HEK293T (cell line): ENCODE measurements at regions not wholly inside any gene's neighbourhood (a gene's known extent, or its start where the extent isn't known, plus 50 kb on each side); places are given as distances from the start of the nearest gene placed in this dataset.

ENCODE experiments used
- ARNT ChIP-seq: fragments of 450-650 bp; IDR thresholded peaks from 2 replicates; pipeline ENCODE4 v1.6.1; 2017; ENCODE audit warnings: mild to moderate bottlenecking
- BHLHE40 ChIP-seq: fragments of 450-650 bp; IDR thresholded peaks from 2 replicates; pipeline ENCODE4 v1.6.1; 2016; ENCODE audit warnings: mild to moderate bottlenecking, moderate library complexity, borderline replicate concordance
- ELF4 ChIP-seq: fragments of 450-650 bp; IDR thresholded peaks from 2 replicates; pipeline ENCODE4 v1.6.1; 2017; ENCODE audit warnings: antibody characterized with exemption
- FOXA1 ChIP-seq: fragments of 450-650 bp; IDR thresholded peaks from 2 replicates; pipeline ENCODE4 v1.6.1; 2016; ENCODE audit warnings: mild to moderate bottlenecking
- FOXK2 ChIP-seq: fragments of 450-650 bp; IDR thresholded peaks from 2 replicates; pipeline ENCODE4 v1.6.1; 2016; ENCODE audit warnings: mild to moderate bottlenecking
- FOXM1 ChIP-seq: fragments of 450-650 bp; IDR thresholded peaks from 2 replicates; pipeline ENCODE4 v1.6.1; 2017; ENCODE audit warnings: mild to moderate bottlenecking, borderline replicate concordance
- HDGF ChIP-seq: fragments of 450-650 bp; IDR thresholded peaks from 2 replicates; pipeline ENCODE4 v1.6.1; 2017; ENCODE audit warnings: antibody characterized with exemption, borderline replicate concordance
- SP1 ChIP-seq: fragments of 450-650 bp; IDR thresholded peaks from 2 replicates; pipeline ENCODE4 v1.6.1; 2017
- SUZ12 ChIP-seq: fragments of 450-650 bp; IDR thresholded peaks from 2 replicates; pipeline ENCODE4 v1.6.1; 2016; ENCODE audit warnings: mild to moderate bottlenecking
- TARDBP ChIP-seq: fragments of 450-650 bp; IDR thresholded peaks from 2 replicates; pipeline ENCODE4 v1.6.1; 2016
- ZNF384 ChIP-seq: fragments of 450-650 bp; IDR thresholded peaks from 2 replicates; pipeline ENCODE4 v1.6.1; 2016
- TF ChIP-seq, protein P1 (sequence below): fragments of 450-650 bp; IDR thresholded peaks from 2 replicates; pipeline ENCODE4 v1.6.1; 2016

DNA sequence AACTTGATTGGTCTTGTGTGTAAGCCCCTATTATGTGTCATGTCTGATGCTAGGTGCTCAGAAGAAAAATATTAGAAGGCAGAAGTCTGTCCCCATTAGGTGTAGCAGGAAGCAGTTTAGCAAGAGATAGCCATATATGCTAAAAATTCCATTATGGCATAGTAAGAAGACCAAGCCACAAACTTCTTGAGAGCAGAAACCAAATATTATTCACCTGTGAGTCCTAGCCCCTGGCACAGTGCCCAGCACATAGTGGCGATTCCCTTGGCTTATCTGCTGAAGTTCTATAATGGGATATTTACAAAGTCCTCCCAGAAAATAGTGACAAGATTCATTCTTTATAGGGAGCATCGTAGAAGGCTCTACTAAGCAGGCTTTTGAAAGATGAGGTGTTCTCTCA lies 174.4 kb downstream of the RAB28 start:
- no peak for TF ChIP-seq FOXK2
- TF ChIP-seq ZNF384 = no peak
- no peak for TF ChIP-seq ELF4
- TF ChIP-seq BHLHE40 = no peak
- TF ChIP-seq FOXA1 = no peak
- no peak for TF ChIP-seq SP1
- TF ChIP-seq ARNT = no peak
- TF ChIP-seq SUZ12 = no peak
- TF ChIP-seq, protein P1, sequence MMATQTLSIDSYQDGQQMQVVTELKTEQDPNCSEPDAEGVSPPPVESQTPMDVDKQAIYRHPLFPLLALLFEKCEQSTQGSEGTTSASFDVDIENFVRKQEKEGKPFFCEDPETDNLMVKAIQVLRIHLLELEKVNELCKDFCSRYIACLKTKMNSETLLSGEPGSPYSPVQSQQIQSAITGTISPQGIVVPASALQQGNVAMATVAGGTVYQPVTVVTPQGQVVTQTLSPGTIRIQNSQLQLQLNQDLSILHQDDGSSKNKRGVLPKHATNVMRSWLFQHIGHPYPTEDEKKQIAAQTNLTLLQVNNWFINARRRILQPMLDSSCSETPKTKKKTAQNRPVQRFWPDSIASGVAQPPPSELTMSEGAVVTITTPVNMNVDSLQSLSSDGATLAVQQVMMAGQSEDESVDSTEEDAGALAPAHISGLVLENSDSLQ = no peak
- no peak for TF ChIP-seq TARDBP
- no peak for TF ChIP-seq HDGF
- TF ChIP-seq FOXM1 = no peak
